Heart left ventricle (tissue), 16 donors: ENCODE measurements at regions not wholly inside any gene's neighbourhood (a gene's known extent, or its start where the extent isn't known, plus 50 kb on each side); places are given as distances from the start of the nearest gene placed in this dataset.

Source experiments
- ATAC-seq, 4 donors: fragments of 200-7000 bp; cut with Tn5 transposase; one replicate each; pipeline ENCODE4 v1.9.1; 2020 to 2022; ENCODE audit warnings: moderate library complexity in 4 of 4, mild to moderate bottlenecking in 3 of 4, moderate number of reproducible peaks in 1 of 4
- DNase-seq, 5 donors: peaks; one replicate each; pipeline ENCODE4 v3.0.0-alpha.2; 2020
- H3K27ac ChIP-seq, 12 donors: fragments of 200-600 bp; sonication (generic) in 4 of 12; one replicate each; pipeline versions ENCODE4 v1.5.0 to v1.8.0; 2016 to 2022; ENCODE audit warnings: mild to moderate bottlenecking in 2 of 12
- H3K27me3 ChIP-seq, 9 donors: fragments of 200-600 bp; sonication (generic) in 2 of 9; one replicate each; pipeline versions ENCODE4 v1.5.1 to v1.8.0; 2016 to 2022; ENCODE audit warnings: mild to moderate bottlenecking in 3 of 9
- H3K36me3 ChIP-seq, 9 donors: fragments of 200-600 bp; sonication (generic) in 2 of 9; one replicate each; pipeline versions ENCODE4 v1.5.0 to v1.8.0; 2018 to 2022; ENCODE audit warnings: mild to moderate bottlenecking in 2 of 9
- H3K4me1 ChIP-seq, 12 donors: fragments of 200-600 bp; sonication (generic) in 4 of 12; one replicate each; pipeline versions ENCODE4 v1.5.0 to v1.8.0; 2016 to 2022; ENCODE audit warnings: mild to moderate bottlenecking in 3 of 12
- H3K4me3 ChIP-seq, 12 donors: fragments of 200-600 bp; sonication (generic) in 4 of 12; one replicate each; pipeline versions ENCODE4 v1.5.0 to v1.8.0; 2017 to 2022; ENCODE audit warnings: mild to moderate bottlenecking in 9 of 12, moderate library complexity in 4 of 12
- H3K9me3 ChIP-seq, 12 donors: fragments of 200-600 bp; sonication (generic) in 4 of 12; one replicate each; pipeline versions ENCODE4 v1.5.0 to v1.8.0; 2016 to 2022; ENCODE audit warnings: mild to moderate bottlenecking in 1 of 12
- POLR2A ChIP-seq, 2 donors: fragments of 450-650 bp; IDR thresholded peaks; one replicate each; pipeline ENCODE4 v1.6.1; 2017; ENCODE audit warnings: antibody characterized with exemption in 2 of 2, mild to moderate bottlenecking in 2 of 2, moderate library complexity in 2 of 2
- WGBS, 4 donors: extraction: QIAGEN DNeasy Blood & Tissue Kit in 2 of 4; methylation state at CpG; one replicate each; pipeline versions ENCODE4 v1.1.5 to v1.1.7; 2013 to 2018; 5-methylcytosine and 5-hydroxymethylcytosine counted together
- intact Hi-C, 10 donors: fragments of 100-400 bp; cut with DNase I; formaldehyde crosslinking; loops; one replicate each; pipeline versions ENCODE4 v1.11.1 to v1.14.2; 2022
- TF ChIP-seq, protein P1 (sequence below), 12 donors: fragments of 200-600 bp; sonication (generic) in 4 of 12; IDR thresholded peaks; one replicate each; pipeline versions ENCODE4 v1.5.0 to v1.8.0; 2018 to 2022; ENCODE audit warnings: antibody characterized with exemption in 12 of 12, mild to moderate bottlenecking in 5 of 12
- donor health status: ischemic (EF 13 %, LVEDD 7.1; RV severe dilation, severe dysfunction).
- donor health status: healthy with polysubstance abuse.
- donor health status: DM: no; HTN: yes; CAD: no.
- donor health status: DM: no; HTN: no; CAD: no.
- donor health status: ischemic (EF 25% LVEDD 6.9; RV normal size, moderate dysfunction).
- donor health status: ischemic (EF 25% LVEDD 5.7; RV mildly dilated, moderate dysfunction).
- donor health status: healthy.
- donor health status: DM: yes; HTN: yes; CAD: no.
- donor health status: ischemic (EF 35%, LVEDD 5.7; RV mildly dilated, moderate dysfunction).
- donor health status: nonischemic (EF 11% LVEDD 7.7; RV severe dilation, severe dysfunction).
- donor health status: DM: yes; HTN: yes; CAD: no.
- donor health status: PGD.
- donor health status: ischemic (EF 29% LVEDD 5.4; RV normal size, mild dysfunction).
- donor health status: nonischemic (EF 23%, LVEDD 6.1; RV moderate dilation, normal function).

DNA sequence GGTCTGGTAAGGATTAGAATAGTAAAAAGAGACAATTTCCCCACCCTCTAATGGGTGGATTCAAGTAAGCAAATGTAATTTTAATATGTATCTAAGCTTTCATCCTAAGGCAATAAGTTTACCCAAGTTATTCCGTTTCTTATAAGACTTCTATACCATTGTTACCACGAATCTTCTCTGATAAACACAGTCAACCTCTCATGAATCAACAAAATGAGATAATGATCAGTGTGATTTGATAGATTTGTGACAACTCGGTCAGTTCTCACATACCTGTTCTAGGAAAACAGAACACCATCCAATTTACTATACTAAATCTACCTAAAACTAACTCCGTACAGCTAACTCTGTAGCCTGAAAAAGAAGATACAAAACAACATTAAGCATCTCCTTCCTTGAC is 342.1 kb downstream of the TBL1XR1 start:
- intact Hi-C loops: no loop called here
- no peak for ATAC-seq
- DNase-seq: no peak
- no peak for TF ChIP-seq POLR2A (IDR thresholded peaks at IDR 0.05)
- TF ChIP-seq, protein P1, sequence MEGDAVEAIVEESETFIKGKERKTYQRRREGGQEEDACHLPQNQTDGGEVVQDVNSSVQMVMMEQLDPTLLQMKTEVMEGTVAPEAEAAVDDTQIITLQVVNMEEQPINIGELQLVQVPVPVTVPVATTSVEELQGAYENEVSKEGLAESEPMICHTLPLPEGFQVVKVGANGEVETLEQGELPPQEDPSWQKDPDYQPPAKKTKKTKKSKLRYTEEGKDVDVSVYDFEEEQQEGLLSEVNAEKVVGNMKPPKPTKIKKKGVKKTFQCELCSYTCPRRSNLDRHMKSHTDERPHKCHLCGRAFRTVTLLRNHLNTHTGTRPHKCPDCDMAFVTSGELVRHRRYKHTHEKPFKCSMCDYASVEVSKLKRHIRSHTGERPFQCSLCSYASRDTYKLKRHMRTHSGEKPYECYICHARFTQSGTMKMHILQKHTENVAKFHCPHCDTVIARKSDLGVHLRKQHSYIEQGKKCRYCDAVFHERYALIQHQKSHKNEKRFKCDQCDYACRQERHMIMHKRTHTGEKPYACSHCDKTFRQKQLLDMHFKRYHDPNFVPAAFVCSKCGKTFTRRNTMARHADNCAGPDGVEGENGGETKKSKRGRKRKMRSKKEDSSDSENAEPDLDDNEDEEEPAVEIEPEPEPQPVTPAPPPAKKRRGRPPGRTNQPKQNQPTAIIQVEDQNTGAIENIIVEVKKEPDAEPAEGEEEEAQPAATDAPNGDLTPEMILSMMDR (IDR thresholded peaks at IDR 0.05): no peak
- H3K27ac ChIP-seq: no peak overlapping the region
- H3K4me3 ChIP-seq: no peak overlapping the region
- H3K27me3 ChIP-seq: no peaks in the 10 kb centered on the region
- no peaks in the 10 kb centered on the region for H3K9me3 ChIP-seq
- no peaks in the 10 kb centered on the region for H3K36me3 ChIP-seq
- 68 to 87% (median 75%) methylated on average over 4 of the region's 4 CpGs for WGBS, 4 donors
- no peaks in the 10 kb centered on the region for H3K4me1 ChIP-seq

DNA sequence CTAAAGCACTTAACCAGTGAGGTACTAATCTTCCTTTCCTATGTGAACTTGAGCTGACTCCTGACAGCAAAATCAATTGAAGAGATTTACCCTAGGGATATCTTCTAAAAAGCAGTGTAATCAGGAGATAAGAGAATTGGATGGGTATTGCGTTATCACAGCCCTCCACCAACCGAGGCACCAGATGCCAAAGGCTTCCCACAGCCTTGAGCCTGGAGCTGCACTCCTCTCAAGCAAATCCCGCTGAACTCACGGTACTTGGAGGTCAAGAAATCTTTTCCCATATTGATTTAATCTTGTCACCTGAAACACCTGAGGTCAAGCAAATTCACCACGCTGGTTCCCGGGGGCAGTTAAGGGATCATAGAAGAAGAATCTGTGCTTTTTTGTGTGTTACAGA is 346.8 kb downstream of the TBL1XR1 start:
- WGBS, 4 donors: 51 to 74% (median 56%) methylated on average over 6 of the region's 6 CpGs

DNA sequence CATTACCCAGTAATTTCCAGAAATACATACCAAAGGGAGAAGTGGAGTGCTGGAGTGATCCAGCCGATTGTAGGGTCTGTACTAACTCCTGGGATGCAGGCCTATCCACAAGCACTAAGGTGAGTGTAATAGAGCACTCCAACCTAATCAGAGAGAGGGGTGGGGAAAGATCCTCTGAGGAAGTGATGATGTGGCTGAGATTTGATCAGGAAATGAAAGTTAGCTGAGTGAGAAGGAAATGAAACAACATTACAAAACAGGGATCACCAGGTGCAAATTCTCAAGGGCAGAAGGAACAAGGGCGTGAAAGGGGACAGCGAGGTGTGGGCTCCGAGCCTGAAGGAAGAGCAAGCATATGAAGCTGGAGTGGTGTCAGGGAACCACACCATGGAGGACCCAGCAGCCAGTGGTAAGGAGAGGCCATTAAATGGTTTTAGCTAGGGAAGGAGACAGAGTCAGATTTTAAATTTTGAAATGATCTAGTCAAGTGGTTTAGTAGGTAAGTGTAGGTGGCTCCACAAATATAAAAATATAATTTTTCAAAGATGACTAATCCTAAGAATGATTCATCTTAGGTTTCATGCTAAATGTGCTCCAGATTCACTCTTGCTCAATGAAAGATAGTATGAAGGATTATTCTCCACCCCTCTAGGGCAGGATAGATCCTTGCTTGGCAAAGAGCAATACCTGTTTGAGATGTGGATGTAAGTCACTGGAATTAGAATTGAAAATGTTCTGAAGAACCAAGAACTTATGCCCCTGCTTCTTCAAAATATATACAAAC is 348.7 kb downstream of the TBL1XR1 start:
- TF ChIP-seq, protein P1 (IDR thresholded peaks at IDR 0.05): no peak
- TF ChIP-seq POLR2A (IDR thresholded peaks at IDR 0.05): no peak
- H3K4me3 ChIP-seq: no peak overlapping the region
- no peak for ATAC-seq
- H3K9me3 ChIP-seq: no peaks in the 10 kb centered on the region
- H3K4me1 ChIP-seq: no peaks in the 10 kb centered on the region
- H3K36me3 ChIP-seq: no peaks in the 10 kb centered on the region
- intact Hi-C loops: no loop called here
- H3K27ac ChIP-seq: no peak overlapping the region
- H3K27me3 ChIP-seq: no peaks in the 10 kb centered on the region
- 59 to 78% (median 69%) methylated on average over 4 of the region's 4 CpGs for WGBS, 4 donors
- DNase-seq: no peak

More for the DNA sequence above, 346.8 kb downstream of the TBL1XR1 start:
- Histone ChIP-seq H3K4me3 (no peak overlapping the region), H3K4me1 (no peaks in the 10 kb centered on the region), H3K9me3 (no peaks in the 10 kb centered on the region), H3K36me3 (no peaks in the 10 kb centered on the region), H3K27ac (no peak overlapping the region), H3K27me3 (no peaks in the 10 kb centered on the region)
- ATAC-seq: no peak
- DNase-seq: no peak
- intact Hi-C loops: no loop called here
- TF ChIP-seq, protein P1 (IDR thresholded peaks at IDR 0.05): no peak
- no peak for TF ChIP-seq POLR2A (IDR thresholded peaks at IDR 0.05)

- no peaks in the 10 kb centered on the region for H3K36me3 ChIP-seq
- no peaks in the 10 kb centered on the region for H3K27me3 ChIP-seq
- intact Hi-C loops: no loop called here
- WGBS, 4 donors: 78 to 87% (median 85%) methylated on average over 2 of the region's 2 CpGs
- ATAC-seq (no peak), DNase-seq (no peak)
- H3K27ac ChIP-seq: no peak overlapping the region
- H3K4me1 ChIP-seq: no peaks in the 10 kb centered on the region
- H3K4me3 ChIP-seq: no peak overlapping the region
- TF ChIP-seq, protein P1 (IDR thresholded peaks at IDR 0.05): no peak
- no peak for TF ChIP-seq POLR2A (IDR thresholded peaks at IDR 0.05)
- H3K9me3 ChIP-seq: peaks cover 0 to 4% (median 0%) of the 10 kb centered on the region in 12 donors
These were observed 354.4 kb downstream of the TBL1XR1 start for GRCh38 chr3:176842914-176843313.
